RWPE2 (cell line): ENCODE measurements at regions not wholly inside any gene's neighbourhood (a gene's known extent, or its start where the extent isn't known, plus 50 kb on each side); places are given as distances from the start of the nearest gene placed in this dataset.

ENCODE experiments used
- ATAC-seq: fragments of 200-7000 bp; cut with Tn5 transposase; 3 replicates; pipeline ENCODE4 v1.9.1; 2021; ENCODE audit warnings: low read depth
- DNase-seq: peaks from one replicate; pipeline ENCODE4 v3.0.0-alpha.2; 2020; ENCODE audit warnings: low spot score
- H3K27ac ChIP-seq: fragments of 450-650 bp; 2 replicates; pipeline ENCODE4 v1.5.1; 2017; ENCODE audit warnings: mild to moderate bottlenecking; ENCODE audit not compliant: poor library complexity, severe bottlenecking
- H3K27me3 ChIP-seq: fragments of 250-450 bp; sonication (Bioruptor Pico); 2 replicates; pipeline ENCODE4 v1.5.1; 2021; ENCODE audit warnings: mild to moderate bottlenecking, moderate library complexity; ENCODE audit not compliant: insufficient read depth, poor library complexity, severe bottlenecking
- H3K36me3 ChIP-seq: fragments of 250-450 bp; sonication (Bioruptor Pico); 2 replicates; pipeline ENCODE4 v1.5.1; 2020; ENCODE audit warnings: low read depth, mild to moderate bottlenecking, moderate library complexity
- H3K4me1 ChIP-seq: fragments of 250-450 bp; sonication (Bioruptor Pico); 2 replicates; pipeline ENCODE4 v1.5.1; 2021; ENCODE audit warnings: mild to moderate bottlenecking, moderate library complexity; ENCODE audit not compliant: insufficient read depth, poor library complexity, severe bottlenecking
- H3K4me3 ChIP-seq: fragments of 250-450 bp; sonication (Bioruptor Pico); 2 replicates; pipeline ENCODE4 v1.5.1; 2021; ENCODE audit warnings: mild to moderate bottlenecking, moderate library complexity; ENCODE audit not compliant: severe bottlenecking
- H3K9me3 ChIP-seq: fragments of 250-450 bp; sonication (Bioruptor Pico); 2 replicates; pipeline ENCODE4 v1.5.1; 2021; ENCODE audit warnings: mild to moderate bottlenecking, moderate library complexity; ENCODE audit not compliant: severe bottlenecking
- TF ChIP-seq, protein P1 (sequence below): fragments of 450-650 bp; IDR thresholded peaks from one replicate; pipeline ENCODE4 v1.5.1; 2017; ENCODE audit warnings: mild to moderate bottlenecking, moderate library complexity; ENCODE audit not compliant: poor library complexity, severe bottlenecking

DNA sequence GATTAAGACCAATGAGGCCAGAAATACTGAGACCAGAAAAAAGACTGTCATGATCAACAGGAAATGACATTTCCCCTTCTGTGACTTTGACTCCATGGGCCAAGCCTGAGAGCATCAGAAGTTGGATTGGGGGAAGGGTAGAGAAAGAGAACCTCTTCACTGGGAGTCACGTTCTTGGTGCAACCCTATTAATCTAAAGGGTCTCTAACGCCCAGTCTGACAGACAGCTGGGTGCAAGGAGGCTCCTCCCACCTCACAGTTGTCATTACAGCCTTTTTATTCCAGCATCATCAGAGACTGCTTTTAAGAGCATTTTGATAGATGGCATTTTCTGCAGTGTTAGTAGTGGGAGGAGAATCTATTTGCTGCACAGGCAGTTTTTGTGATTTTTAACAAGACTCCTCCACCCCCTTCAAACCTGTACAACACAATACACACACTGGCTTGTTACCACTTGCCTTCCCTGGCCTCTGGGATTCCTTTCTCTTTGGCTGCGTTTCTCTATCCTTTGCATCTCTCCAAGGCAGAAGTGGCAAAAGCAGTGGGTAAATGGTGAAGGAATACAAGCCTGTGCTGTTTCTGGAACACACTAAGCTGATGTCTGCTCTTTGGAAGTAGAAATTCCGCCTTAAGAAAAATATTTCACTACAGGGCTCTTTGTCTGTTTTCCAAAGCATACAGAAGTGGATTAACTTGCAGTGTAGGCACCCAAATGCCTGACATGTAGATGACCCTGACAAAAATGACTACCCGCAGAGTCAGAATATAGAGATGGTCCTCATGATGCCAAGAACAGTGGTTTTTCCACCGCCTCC lies 310.4 kb upstream of the ZNF608 start:
- Histone ChIP-seq H3K27ac (no peak overlapping the region), H3K9me3 (no peaks in the 10 kb centered on the region), H3K4me1 (peaks cover 28% of the 10 kb centered on the region), H3K36me3 (no peaks in the 10 kb centered on the region), H3K27me3 (no peaks in the 10 kb centered on the region), H3K4me3 (no peak overlapping the region)
- DNase-seq (no peak), ATAC-seq (no peak)
- TF ChIP-seq, protein P1, sequence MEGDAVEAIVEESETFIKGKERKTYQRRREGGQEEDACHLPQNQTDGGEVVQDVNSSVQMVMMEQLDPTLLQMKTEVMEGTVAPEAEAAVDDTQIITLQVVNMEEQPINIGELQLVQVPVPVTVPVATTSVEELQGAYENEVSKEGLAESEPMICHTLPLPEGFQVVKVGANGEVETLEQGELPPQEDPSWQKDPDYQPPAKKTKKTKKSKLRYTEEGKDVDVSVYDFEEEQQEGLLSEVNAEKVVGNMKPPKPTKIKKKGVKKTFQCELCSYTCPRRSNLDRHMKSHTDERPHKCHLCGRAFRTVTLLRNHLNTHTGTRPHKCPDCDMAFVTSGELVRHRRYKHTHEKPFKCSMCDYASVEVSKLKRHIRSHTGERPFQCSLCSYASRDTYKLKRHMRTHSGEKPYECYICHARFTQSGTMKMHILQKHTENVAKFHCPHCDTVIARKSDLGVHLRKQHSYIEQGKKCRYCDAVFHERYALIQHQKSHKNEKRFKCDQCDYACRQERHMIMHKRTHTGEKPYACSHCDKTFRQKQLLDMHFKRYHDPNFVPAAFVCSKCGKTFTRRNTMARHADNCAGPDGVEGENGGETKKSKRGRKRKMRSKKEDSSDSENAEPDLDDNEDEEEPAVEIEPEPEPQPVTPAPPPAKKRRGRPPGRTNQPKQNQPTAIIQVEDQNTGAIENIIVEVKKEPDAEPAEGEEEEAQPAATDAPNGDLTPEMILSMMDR, result no peak

DNA sequence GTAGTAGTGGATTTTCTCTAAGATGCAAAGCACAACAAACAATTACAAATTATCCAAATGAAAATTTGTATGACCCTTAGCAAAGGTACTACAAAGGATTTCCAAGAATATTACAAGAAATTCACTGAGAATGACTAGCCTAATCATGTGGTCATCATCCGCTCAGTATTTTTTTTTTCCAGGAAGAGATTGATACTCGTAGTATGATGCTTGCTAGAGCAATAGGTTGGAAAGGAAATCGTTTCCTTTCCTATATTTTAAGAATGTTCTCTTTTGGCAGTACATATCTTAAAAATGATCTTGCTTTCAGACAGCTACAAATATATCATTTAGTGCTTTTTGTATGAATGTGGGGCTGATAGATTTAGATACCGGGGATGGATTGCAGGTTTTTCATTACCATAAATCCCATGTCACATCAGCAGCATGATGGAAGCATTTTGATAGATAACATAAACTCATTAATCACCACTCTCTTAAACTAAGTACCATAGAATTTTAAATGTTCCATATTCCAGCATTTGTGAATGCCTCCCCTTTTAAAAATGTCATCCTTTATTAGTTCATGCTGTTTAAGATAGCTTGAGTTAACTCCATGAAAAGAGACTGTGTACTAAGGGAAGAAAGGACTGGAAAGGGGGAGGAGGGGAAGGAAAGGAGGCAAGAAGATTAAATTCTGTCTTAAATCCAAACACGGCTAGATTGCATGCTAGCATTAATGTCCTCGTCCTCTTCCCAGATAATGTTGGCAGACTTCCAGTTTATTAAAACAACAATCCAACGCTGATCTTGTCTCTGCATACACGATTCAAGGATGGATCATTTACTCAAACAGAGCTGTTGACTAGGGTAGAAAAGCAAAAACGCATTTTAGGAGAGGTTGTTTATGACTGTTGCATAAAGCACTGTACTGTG lies 311.7 kb upstream of the ZNF608 start:
- Histone ChIP-seq H3K36me3 (no peaks in the 10 kb centered on the region), H3K27ac (no peak overlapping the region), H3K9me3 (no peaks in the 10 kb centered on the region), H3K4me1 (peaks cover 28% of the 10 kb centered on the region), H3K4me3 (no peak overlapping the region), H3K27me3 (no peaks in the 10 kb centered on the region)
- TF ChIP-seq, protein P1, result no peak
- ATAC-seq (no peak), DNase-seq (no peak)

DNA sequence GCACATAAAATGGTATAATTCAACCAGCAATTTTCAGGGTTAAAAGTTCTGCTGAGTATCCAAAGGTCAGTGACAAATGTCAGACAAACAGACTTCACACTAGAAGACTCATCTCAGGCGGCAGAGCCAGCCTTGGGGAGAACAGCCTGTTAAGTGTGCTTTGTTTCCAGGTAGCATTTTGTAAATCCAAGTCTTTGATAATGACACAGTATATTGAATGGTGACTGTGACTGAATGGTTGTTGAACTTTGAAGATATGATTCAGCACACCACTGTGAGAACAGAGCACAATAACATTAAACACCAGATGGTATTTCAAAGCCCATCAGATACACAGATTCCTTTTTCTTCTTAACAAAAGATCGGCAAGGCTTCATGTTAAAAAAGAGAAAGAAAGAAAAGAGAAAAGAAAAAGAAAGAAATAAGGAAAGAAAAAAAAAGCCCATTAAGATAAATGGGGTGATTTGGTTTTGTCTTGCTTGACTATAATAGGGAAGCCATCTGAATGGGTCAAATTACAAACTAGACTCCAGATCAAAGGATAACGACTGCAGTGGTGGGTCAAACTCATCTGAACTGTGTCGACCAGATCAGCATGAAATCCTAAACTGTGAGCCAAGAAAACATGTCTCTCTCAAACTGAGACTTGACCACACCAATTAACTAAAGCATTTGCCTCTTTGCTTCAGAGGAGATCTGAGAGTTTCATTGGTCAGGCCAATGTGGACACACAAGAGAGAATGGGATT lies 313.0 kb upstream of the ZNF608 start:
- no peaks in the 10 kb centered on the region for H3K9me3 ChIP-seq
- ATAC-seq (no peak), DNase-seq (no peak)
- H3K27me3 ChIP-seq, result no peaks in the 10 kb centered on the region
- no peak overlapping the region for H3K4me3 ChIP-seq
- no peaks in the 10 kb centered on the region for H3K36me3 ChIP-seq
- peaks cover 19% of the 10 kb centered on the region for H3K4me1 ChIP-seq
- no peak overlapping the region for H3K27ac ChIP-seq
- TF ChIP-seq, protein P1, result no peak

DNA sequence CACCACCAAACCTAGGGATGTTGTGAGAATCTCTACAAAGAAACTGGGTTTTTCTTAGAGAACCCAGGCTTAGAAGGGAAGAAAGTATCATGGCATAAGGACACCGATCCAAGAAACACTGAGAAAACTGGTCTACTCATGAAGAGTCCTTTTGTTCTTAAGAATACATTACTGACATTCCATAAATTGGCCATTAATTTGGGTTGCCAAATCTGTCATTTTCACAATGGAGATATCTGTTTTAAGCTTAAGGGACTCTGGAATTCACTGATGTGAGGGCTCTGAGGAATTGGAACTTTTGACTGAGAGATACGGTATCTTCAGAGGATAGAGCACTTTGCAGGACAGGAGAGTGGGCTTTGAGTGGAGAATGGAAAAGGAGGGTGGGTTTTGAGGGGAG lies 315.3 kb upstream of the ZNF608 start:
- Histone ChIP-seq H3K4me3 (no peak overlapping the region), H3K27me3 (no peaks in the 10 kb centered on the region), H3K4me1 (peaks cover 5% of the 10 kb centered on the region), H3K9me3 (no peaks in the 10 kb centered on the region), H3K36me3 (no peaks in the 10 kb centered on the region), H3K27ac (no peak overlapping the region)
- DNase-seq, result no peak
- ATAC-seq, result no peak
- TF ChIP-seq, protein P1, result no peak
